Stimulated activated CD4-positive, alpha-beta T cell treated with anti-CD3 and anti-CD28 coated beads, Interleukin-1b, Interleukin-23, amount 100 ng/mL, for 24 hours (primary cell): ENCODE measurements at regions not wholly inside any gene's neighbourhood (a gene's known extent, or its start where the extent isn't known, plus 50 kb on each side); places are given as distances from the start of the nearest gene placed in this dataset.

Experiments
- DNase-seq, 4 experiments: peaks; one replicate each; pipeline ENCODE4 v3.0.0-alpha.2; 2020; ENCODE audit warnings: low read depth in 4 of 4, low spot score in 1 of 4

- DNase-seq = no peak
These were observed 163.7 kb upstream of the PWP1 start for GRCh38 chr12:107521826-107522355.

GRCh38 chr12:107522692-107523477 lies 162.7 kb upstream of the PWP1 start:
- DNase-seq = no peak

- DNase-seq = no peak
These were observed 161.6 kb upstream of the PWP1 start for GRCh38 chr12:107523775-107524535.

DNA sequence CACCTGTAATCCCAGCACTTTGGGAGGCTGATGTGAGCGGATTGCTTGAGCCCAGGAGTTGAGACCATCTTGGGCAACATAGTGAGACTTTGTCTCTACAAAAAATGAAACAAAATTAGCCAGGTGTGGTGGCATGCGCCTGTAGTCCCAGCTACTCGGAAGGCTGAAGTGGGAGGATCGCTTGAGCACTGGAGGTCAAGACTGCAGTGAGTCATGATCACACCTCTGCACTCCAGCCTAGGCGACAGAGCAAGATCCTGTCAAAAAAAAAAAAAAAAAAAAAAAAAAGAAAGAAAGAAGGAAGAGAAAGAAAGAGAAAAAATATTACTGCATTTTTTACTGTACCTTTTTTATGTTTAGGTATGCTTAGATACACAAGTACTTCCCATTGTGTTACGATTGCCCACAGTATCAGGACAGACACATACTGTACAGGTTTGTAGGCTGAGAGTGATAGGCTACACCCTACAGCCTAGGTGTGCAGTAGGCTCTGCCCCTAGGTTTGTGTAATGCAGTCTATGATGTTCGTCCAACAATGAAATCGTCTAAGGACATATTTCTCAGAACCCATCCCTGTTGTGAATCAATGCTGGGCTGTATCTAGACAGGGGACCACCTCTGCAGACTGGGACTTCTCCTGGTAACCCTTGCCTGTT lies 160.4 kb upstream of the PWP1 start:
- DNase-seq = no peak

- no peak for DNase-seq
These were observed 159.7 kb upstream of the PWP1 start for GRCh38 chr12:107525719-107526554.

DNA sequence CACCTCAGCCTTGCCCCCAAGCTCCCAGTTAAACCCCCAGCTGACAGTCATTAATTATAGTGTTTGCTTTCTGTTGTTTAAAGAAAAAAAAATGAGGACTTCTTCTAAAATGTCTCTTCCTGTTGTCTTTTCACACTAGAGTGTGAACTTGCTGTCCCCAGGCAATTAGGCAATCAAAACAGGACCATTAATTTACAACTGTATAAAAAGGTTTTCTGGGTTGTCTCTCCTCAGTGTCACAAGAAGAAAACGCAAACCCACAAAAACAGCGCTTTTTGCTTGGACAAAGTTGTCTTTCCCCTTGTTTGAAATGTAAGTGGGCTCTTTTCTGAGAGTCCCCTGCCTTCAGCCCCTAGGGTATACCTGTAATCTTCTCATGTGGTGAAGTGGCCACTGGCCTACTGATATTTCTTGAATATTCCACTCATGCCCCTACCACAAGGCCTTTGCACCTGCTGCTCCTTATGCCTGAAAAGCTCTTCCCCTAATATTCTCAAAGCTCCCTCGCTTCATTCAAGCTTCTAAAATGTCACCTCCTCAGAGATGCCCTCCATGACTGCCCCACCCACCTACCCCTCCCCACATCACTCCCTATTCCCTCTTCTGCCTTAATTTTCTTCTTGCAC lies 158.9 kb upstream of the PWP1 start:
- DNase-seq = no peak

DNA sequence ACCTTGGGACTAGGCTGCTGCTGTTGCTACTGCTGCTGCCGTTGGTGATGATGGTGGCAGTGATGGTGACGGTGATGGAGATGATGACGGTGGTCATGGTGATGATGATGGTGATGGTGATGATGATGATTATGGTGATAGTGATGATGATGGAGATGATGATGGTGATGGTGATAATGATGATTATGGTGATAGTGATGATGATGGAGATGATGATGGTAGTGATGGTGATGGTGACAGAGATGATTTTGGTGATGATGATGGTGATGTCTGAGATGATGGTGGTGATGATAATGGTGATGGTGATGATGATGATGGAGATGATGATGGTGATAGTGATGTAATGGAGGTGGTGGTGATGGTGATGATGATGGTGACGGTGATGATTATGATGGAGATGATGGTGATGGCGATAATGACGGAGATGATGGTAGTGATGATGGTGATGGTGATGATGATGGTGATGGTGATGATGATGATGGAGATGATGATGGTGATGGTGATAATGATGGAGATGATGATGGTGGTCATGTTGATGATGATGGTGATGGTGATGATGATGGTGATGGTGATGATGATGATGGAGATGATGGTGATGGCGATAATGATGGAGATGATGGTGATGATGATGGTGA lies 156.8 kb upstream of the PWP1 start:
- no peak for DNase-seq

DNA sequence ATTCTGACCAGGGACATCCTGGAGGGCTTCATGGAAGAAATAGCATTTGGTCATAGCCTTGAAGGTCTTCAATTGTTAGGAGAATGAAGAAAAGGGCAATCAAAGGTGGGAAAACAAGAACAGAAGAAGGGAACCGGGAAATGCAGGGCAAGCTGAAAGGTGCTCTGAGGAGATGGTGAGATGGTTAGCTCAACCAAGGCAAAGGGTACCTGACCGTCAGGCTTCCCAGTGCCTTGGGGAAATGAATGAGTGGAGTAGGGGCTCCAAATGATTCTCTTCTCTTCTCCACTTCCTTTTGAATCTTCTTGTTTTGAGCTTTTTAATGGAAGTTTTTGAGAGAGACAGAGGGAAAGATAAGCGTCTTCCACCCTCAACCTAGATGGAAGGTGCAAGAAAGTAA lies 155.6 kb upstream of the PWP1 start:
- no peak for DNase-seq

- DNase-seq = no peak
These were observed 154.9 kb upstream of the PWP1 start for GRCh38 chr12:107530701-107531100.

DNA sequence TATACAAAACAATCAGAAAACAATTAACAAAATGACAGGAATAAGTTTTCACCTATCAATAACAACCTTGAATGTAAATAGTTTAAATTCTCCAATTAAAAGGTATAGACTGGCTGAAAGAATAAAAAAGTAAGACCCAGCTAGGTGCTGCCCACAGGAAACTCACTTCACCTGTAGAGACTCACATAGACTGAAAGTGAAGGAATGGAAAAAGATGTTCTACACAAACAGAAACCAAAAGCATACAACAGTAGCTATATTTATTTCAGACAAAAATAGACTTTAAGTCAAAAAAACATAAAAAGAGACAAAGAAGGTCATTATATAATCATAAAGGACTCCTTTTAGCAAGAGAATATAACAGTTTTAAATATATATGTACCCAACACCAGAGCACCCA lies 152.4 kb upstream of the PWP1 start:
- no peak for DNase-seq

- no peak for DNase-seq
These were observed 149.0 kb upstream of the PWP1 start for GRCh38 chr12:107536613-107537012.

GRCh38 chr12:107537464-107538119 lies 148.0 kb upstream of the PWP1 start:
- DNase-seq = no peak

DNA sequence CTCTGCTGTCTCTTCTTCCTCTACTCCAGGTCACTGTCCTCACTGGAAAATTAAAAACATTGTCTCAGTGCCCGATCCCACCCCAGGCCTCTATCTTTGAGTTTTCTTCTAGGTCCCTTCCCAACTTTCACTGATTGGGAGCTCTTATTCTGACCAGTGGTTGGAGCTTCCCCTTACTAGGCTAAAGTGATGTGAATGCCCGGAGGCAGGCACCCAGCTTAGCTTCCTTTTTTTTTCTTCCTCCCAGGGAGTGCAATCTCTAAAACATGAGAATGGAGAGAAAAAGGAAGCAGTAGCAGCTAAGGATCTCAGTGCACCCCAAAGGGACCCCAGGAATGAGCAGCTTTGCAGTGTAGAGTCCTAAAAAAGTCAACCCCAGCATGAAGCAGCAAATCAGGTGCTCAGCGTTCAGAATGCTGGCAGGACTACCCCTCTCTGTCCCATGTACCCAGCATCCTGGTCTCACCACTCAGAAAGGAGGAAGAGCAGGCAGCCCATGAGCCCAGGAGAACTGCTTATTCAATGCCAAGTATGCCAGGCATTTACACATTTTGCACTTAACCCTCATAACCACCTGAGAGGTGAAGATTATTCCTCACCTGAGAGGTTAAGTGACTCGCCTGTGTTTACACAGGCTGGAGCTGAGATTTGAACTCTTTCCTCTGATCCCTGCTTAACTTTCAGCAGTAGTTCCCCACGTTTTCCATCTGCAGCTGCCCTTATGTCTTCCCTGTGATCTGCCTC lies 146.2 kb upstream of the PWP1 start:
- no peak for DNase-seq

GRCh38 chr12:107541001-107541705 lies 144.4 kb upstream of the PWP1 start:
- no peak for DNase-seq

- DNase-seq = no peak
These were observed 142.2 kb upstream of the PWP1 start for GRCh38 chr12:107543416-107543815.

DNA sequence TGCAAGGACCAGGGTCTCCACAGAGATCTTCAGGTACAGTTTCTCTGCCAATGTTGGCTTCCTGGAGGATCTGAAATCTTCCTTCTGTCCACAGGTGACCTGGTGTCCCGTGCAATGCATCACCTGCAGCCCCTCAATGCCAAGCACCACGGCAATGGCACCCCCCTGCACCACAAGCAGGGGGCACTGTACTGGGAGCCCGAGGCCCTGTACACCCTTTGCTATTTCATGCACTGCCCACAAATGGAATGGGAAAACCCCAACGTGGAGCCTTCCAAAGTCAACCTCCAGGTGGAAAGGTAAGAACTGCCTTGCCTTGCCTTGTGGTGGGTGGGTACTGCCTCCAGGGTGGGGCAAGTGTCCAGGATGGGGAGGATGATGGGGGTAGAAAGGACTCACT lies 141.8 kb upstream of the PWP1 start:
- DNase-seq = no peak

GRCh38 chr12:107544937-107545336 lies 140.7 kb upstream of the PWP1 start:
- DNase-seq = no peak

DNA sequence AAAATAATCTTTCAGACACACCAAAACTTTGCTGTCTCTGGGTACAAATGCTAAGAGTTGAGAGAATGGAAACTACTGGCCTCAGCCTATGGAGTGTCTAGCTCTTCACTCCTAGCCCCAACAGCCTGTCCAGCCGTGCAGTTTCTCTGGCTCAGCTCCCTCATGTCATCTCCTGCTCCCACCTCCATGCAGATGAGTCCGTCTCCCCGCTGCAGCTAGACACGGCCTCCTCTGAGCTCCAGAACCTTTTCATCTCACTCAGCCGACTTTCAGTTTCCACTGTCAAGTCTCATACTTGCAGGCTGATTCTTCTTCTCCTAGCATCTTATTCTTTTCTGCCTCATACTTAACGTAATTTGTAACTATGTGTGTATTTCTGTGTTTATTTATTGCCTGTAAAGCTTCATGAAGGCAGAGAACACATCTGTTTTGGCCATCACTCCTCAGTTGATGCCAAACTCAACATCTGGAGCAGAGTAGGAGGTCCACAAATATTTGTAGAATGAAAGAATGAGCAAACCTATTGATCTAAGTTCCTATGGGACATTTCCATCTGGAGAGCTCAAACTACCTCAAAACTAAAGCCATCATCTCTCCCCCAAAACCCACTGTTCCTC lies 139.8 kb upstream of the PWP1 start:
- DNase-seq = no peak
